ENCODE measurements at regions not wholly inside any gene's neighbourhood (a gene's known extent, or its start where the extent isn't known, plus 50 kb on each side); places are given as distances from the start of the nearest gene placed in this dataset.
"Not testable (repeated sequence)": the region's sequence is repeated elsewhere in the genome, so short reads cannot be mapped to it uniquely, and the experiment has no call there.

DNA sequence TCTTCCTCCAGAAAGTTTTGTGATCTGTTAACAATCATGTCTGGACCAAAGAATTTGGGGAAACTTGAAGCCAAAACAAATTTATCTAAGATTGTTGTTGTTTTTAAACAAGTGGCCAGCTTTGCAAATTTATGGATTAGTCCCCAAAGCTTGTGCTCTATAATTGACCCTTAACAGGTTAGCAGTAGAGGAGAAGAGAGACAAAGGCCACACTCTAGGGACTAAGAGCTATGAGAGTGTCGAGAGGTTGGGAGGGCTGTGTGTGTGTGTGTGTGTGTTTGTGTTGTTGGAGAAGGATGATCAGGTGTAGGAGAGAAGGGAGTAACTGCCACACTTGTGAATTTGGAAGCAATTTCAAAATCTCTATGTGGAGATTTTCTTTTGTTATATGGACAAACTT, 367.3 kb downstream of the KCNRG start:
- Histone ChIP-seq H3K4me3 (ENCODE audit: low read depth, low read length) (no peak overlapping the region), H3K27me3 (ENCODE audit: control insufficient read depth, insufficient read depth, low read length) (no peaks in the 10 kb centered on the region), H3K36me3 (ENCODE audit: control insufficient read depth, insufficient read depth, low read length) (no peaks in the 10 kb centered on the region), H3K9ac (ENCODE audit: low read depth, low read length) (no peak overlapping the region), H3K9me3 (ENCODE audit: control insufficient read depth, insufficient read depth, low read length) (no peaks in the 10 kb centered on the region), H3K4me1 (ENCODE audit: control insufficient read depth, insufficient read depth, low read length) (peaks cover 25% of the 10 kb centered on the region)

DNA sequence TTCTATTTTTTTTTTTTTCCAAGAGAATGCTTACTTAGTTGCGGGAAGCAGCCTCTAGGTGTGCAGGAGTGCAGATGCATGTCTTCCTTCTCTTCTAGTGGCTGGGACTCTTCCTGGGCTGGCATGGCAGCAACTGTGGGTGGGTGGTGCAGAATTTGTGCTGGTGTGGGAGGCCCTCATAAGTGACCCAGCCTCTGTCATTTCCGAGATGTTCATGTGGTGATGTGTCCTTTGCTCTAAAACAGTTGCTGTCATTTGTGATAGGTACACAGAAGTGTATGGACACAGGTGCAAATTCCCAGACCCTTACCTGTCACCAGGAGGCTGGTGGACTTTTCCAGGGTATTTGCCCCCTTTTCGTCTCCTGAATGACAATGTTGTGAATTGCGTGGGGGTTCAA, 367.7 kb downstream of the KCNRG start:
- no peaks in the 10 kb centered on the region for H3K9me3 ChIP-seq (ENCODE audit: control insufficient read depth, insufficient read depth, low read length)

DNA sequence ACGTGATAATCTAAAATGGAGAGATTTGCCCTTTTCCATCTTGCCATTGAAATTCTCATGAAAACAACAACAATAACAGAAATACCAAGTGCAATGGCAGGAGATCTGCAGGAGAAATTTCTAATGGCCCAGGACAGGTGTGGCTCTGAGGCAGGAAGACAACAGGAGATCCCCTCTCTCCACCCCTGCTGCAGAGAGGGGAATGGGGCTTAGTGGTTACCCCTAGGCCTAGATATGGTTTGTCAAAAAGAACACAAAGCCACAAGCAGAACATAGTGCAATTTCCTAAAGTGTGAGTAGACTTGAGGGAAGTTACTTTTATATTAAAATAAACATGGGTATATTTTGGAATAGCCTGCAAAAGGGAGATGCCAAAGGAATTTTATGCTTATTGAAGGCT, 369.5 kb downstream of the KCNRG start:
- no peak overlapping the region for H3K4me3 ChIP-seq (ENCODE audit: low read depth, low read length)
- no peaks in the 10 kb centered on the region for H3K9me3 ChIP-seq (ENCODE audit: control insufficient read depth, insufficient read depth, low read length)
- no peaks in the 10 kb centered on the region for H3K36me3 ChIP-seq (ENCODE audit: control insufficient read depth, insufficient read depth, low read length)
- peaks cover 24% of the 10 kb centered on the region for H3K4me1 ChIP-seq (ENCODE audit: control insufficient read depth, insufficient read depth, low read length)
- no peak overlapping the region for H3K9ac ChIP-seq (ENCODE audit: low read depth, low read length)
- H3K27me3 ChIP-seq (ENCODE audit: control insufficient read depth, insufficient read depth, low read length): no peaks in the 10 kb centered on the region

More for the DNA sequence above, 367.7 kb downstream of the KCNRG start:
- no peaks in the 10 kb centered on the region for H3K36me3 ChIP-seq (ENCODE audit: control insufficient read depth, insufficient read depth, low read length)
- H3K4me3 ChIP-seq (ENCODE audit: low read depth, low read length): no peak overlapping the region
- no peak overlapping the region for H3K9ac ChIP-seq (ENCODE audit: low read depth, low read length)
- no peaks in the 10 kb centered on the region for H3K27me3 ChIP-seq (ENCODE audit: control insufficient read depth, insufficient read depth, low read length)
- H3K4me1 ChIP-seq (ENCODE audit: control insufficient read depth, insufficient read depth, low read length): peaks cover 21% of the 10 kb centered on the region

DNA sequence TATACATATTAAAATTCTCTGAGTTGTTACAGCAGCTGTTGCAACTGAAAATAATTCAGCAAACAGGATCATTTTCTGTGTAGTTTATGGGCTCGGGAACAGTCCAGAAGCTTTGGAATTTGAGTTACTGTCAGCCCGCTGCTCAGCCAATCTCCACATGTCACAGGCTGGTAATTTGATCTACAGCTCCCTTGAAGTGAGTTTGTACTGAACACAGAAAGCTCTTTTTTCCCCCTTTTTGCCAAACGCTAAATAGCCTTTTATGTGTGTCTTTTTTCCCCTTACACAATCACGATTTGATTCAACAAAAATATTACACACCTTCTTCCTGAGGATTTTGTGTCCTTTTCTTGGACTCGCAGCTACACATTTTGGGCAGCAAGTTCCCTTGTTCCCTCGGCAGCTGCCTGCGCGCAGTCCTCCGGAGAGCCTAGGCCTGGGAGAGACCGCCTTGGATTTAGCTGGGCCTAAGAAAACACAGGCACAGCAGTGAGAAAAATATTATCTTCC, 371.4 kb downstream of the KCNRG start:
- H3K27me3 ChIP-seq (ENCODE audit: control insufficient read depth, insufficient read depth, low read length): no peaks in the 10 kb centered on the region
- H3K36me3 ChIP-seq (ENCODE audit: control insufficient read depth, insufficient read depth, low read length): no peaks in the 10 kb centered on the region
- no peak overlapping the region for H3K9ac ChIP-seq (ENCODE audit: low read depth, low read length)
- peaks cover 18% of the 10 kb centered on the region for H3K4me1 ChIP-seq (ENCODE audit: control insufficient read depth, insufficient read depth, low read length)
- no peak overlapping the region for H3K4me3 ChIP-seq (ENCODE audit: low read depth, low read length)
- H3K9me3 ChIP-seq (ENCODE audit: control insufficient read depth, insufficient read depth, low read length): no peaks in the 10 kb centered on the region

DNA sequence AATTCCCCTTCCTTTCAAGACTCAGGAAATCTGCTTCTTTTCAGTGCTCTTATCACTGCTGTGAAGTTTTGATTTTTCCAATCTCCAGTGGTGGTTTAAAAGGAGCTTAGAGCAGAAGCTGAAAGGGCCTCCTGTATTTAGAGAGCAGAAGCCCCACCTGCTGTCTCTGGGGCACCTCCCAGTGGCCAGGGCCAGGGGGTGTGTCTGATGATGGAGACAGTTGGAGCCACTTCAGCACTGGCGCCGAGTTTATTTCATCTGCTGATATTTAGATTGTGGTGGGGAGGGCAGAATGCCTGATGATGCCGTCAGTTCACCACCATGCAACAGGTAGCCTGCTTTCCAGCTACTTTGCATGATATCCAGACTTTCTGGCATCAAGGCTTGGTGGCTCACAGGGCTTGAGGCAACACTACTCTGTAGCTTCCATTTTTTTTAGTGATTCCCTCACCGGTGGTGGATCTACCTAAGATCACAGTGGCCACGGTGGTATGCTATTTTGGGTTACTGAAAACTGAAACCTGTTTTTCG, 371.9 kb downstream of the KCNRG start:
- Histone ChIP-seq H3K4me1 (ENCODE audit: control insufficient read depth, insufficient read depth, low read length) (peaks cover 18% of the 10 kb centered on the region), H3K9ac (ENCODE audit: low read depth, low read length) (no peak overlapping the region), H3K9me3 (ENCODE audit: control insufficient read depth, insufficient read depth, low read length) (no peaks in the 10 kb centered on the region), H3K27me3 (ENCODE audit: control insufficient read depth, insufficient read depth, low read length) (no peaks in the 10 kb centered on the region), H3K36me3 (ENCODE audit: control insufficient read depth, insufficient read depth, low read length) (no peaks in the 10 kb centered on the region), H3K4me3 (ENCODE audit: low read depth, low read length) (no peak overlapping the region)

DNA sequence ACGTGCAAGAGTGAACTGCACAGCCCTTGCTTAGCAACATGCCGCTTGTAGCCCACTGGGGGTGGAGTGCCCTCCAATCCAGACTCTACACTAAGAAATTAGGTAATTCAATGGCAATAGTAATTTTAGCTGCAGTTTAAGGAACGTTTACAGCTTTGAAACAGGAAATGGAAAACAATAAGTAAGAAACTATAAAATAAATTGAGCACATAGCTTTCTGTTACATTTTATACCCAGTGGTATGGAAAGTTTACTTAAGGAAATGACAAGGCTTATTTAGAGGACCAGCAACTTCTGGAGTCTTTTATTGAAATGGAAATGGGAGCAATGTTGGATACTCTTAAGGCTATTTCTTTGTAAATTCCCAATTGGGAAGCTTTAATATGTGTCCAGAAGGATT, 373.2 kb downstream of the KCNRG start:
- no peaks in the 10 kb centered on the region for H3K36me3 ChIP-seq (ENCODE audit: control insufficient read depth, insufficient read depth, low read length)
- H3K9me3 ChIP-seq (ENCODE audit: control insufficient read depth, insufficient read depth, low read length): no peaks in the 10 kb centered on the region
- peaks cover 19% of the 10 kb centered on the region for H3K4me1 ChIP-seq (ENCODE audit: control insufficient read depth, insufficient read depth, low read length)
- no peak overlapping the region for H3K9ac ChIP-seq (ENCODE audit: low read depth, low read length)
- no peaks in the 10 kb centered on the region for H3K27me3 ChIP-seq (ENCODE audit: control insufficient read depth, insufficient read depth, low read length)
- H3K4me3 ChIP-seq (ENCODE audit: low read depth, low read length): no peak overlapping the region

DNA sequence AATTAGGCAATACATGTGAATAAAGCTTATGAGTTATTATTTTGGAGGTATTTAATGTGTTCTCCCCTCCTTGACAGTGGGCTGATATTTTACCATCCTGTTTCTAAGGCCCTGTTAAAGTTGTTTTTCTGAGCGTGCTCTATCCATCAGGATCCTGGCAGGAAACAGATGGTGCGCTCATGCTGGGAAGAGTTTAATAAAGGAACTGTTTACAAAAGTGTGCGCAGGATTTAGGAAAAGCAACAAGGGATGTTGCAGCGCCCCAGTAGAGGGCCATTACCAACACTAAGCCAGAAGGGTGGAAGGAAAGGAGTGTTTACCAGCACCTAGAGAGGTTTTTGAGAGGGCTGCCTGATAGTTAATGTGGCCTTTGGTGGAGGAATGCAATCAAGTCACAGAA, 374.5 kb downstream of the KCNRG start:
- Histone ChIP-seq H3K27me3 (ENCODE audit: control insufficient read depth, insufficient read depth, low read length) (no peaks in the 10 kb centered on the region), H3K4me1 (ENCODE audit: control insufficient read depth, insufficient read depth, low read length) (peaks cover 26% of the 10 kb centered on the region), H3K9me3 (ENCODE audit: control insufficient read depth, insufficient read depth, low read length) (no peaks in the 10 kb centered on the region), H3K9ac (ENCODE audit: low read depth, low read length) (no peak overlapping the region), H3K4me3 (ENCODE audit: low read depth, low read length) (no peak overlapping the region), H3K36me3 (ENCODE audit: control insufficient read depth, insufficient read depth, low read length) (no peaks in the 10 kb centered on the region)

DNA sequence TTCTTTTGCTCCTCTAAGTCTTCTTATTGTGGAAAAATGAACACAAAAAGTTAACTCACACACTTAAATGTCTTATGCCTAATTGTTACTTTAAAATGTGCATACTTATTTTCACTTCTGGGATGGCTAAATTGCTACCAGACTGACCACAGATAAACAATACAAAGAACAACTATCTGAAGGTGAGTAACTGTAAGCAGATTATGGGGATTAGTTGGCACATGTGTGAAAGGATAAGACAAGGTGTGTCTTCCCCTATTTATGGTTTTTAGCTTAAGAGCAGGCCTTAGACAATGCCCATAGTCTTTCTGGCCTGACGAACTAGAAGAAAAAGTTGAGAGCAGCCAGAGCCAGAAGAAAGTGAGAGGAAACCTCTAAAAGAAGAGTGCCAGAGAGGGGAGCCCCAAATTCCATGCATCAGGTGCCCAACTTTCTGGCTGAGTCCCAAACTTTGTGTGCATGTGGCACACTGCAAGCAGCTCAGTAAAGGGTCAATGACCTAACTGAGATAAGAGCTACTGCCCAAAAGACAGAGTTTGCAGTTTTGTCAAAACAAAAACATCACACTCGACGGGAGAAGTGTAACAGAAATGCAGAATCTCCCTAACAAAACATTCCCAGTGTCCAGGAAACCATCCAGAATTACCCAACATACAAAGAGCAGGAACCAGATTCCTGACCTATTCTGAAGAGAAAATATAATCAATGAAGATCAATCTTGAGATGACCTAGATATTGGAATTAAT, 375.4 kb downstream of the KCNRG start:
- H3K9me3 ChIP-seq (ENCODE audit: control insufficient read depth, insufficient read depth, low read length): no peaks in the 10 kb centered on the region
- H3K4me1 ChIP-seq (ENCODE audit: control insufficient read depth, insufficient read depth, low read length): peaks cover 26% of the 10 kb centered on the region
- H3K36me3 ChIP-seq (ENCODE audit: control insufficient read depth, insufficient read depth, low read length): no peaks in the 10 kb centered on the region
- no peaks in the 10 kb centered on the region for H3K27me3 ChIP-seq (ENCODE audit: control insufficient read depth, insufficient read depth, low read length)
- H3K4me3 ChIP-seq (ENCODE audit: low read depth, low read length): no peak overlapping the region
- H3K9ac ChIP-seq (ENCODE audit: low read depth, low read length): no peak overlapping the region

DNA sequence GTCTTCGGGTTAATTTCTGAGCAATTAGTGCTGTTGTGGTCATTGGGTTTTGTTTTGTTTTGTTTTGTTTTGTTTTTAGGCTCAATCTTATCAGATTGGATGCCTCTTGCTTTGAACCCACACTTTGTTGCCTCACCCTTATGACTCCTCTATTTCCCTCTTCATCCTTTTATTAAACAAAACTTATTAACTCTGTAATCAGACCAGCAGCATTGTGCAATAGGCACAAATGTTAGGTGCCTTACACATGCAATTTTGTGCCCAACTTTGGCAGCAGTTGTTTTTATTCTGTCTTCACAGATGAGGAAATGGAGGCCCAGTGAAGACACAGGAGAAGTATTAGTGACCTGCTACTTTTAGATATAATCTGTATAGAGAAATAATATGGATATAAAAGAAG, 377.7 kb downstream of the KCNRG start:
- Histone ChIP-seq H3K9me3 (ENCODE audit: control insufficient read depth, insufficient read depth, low read length) (no peaks in the 10 kb centered on the region), H3K36me3 (ENCODE audit: control insufficient read depth, insufficient read depth, low read length) (no peaks in the 10 kb centered on the region), H3K4me1 (ENCODE audit: control insufficient read depth, insufficient read depth, low read length) (peaks cover 20% of the 10 kb centered on the region), H3K27me3 (ENCODE audit: control insufficient read depth, insufficient read depth, low read length) (no peaks in the 10 kb centered on the region), H3K9ac (ENCODE audit: low read depth, low read length) (no peak overlapping the region), H3K4me3 (ENCODE audit: low read depth, low read length) (no peak overlapping the region)

DNA sequence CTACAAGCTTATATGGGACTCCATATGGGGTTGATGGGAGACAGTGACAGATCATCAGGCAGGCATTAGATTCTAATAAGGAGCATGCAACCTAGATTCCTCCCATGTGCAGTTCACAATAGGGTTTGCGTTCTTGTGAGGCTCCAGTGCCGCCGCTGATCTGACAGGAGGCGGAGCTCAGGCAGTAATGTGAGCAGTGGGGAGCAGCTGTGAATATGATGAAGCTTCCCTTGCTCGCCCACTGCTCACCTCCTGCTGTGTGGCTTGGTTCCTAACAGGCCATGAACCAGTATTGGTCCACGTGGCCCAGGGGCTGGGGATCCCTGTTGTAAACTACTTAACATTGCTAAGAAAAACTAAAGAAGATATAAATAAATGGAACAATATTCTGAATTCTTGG, 378.4 kb downstream of the KCNRG start:
- Histone ChIP-seq H3K27me3 (ENCODE audit: control insufficient read depth, insufficient read depth, low read length) (no peaks in the 10 kb centered on the region), H3K9ac (ENCODE audit: low read depth, low read length) (no peak overlapping the region), H3K4me3 (ENCODE audit: low read depth, low read length) (no peak overlapping the region), H3K9me3 (ENCODE audit: control insufficient read depth, insufficient read depth, low read length) (no peaks in the 10 kb centered on the region), H3K36me3 (ENCODE audit: control insufficient read depth, insufficient read depth, low read length) (no peaks in the 10 kb centered on the region), H3K4me1 (ENCODE audit: control insufficient read depth, insufficient read depth, low read length) (peaks cover 16% of the 10 kb centered on the region)

DNA sequence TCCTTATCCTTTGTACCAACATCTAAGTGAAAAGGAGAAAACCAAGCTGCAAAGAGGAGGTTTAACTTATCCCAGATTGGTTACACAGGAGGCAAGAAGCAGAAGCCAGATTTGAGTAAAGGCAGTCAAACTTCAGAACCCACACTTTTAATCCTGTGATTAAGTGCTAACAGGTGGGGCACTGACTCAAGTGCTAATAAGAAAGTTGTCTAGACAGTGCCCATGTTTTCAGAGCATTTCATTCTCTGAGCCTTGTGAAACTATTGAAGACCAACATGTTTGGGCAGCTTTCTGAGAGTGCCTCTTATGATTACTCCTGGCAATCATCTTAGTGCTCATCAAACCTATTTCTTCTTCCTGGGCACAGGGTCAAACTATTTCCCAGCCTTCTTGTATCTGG, 380.8 kb downstream of the KCNRG start:
- H3K4me3 ChIP-seq (ENCODE audit: low read depth, low read length): no peak overlapping the region
- H3K36me3 ChIP-seq (ENCODE audit: control insufficient read depth, insufficient read depth, low read length): no peaks in the 10 kb centered on the region
- H3K27me3 ChIP-seq (ENCODE audit: control insufficient read depth, insufficient read depth, low read length): no peaks in the 10 kb centered on the region
- no peak overlapping the region for H3K9ac ChIP-seq (ENCODE audit: low read depth, low read length)
- no peaks in the 10 kb centered on the region for H3K9me3 ChIP-seq (ENCODE audit: control insufficient read depth, insufficient read depth, low read length)
- H3K4me1 ChIP-seq (ENCODE audit: control insufficient read depth, insufficient read depth, low read length): peaks cover 7% of the 10 kb centered on the region

DNA sequence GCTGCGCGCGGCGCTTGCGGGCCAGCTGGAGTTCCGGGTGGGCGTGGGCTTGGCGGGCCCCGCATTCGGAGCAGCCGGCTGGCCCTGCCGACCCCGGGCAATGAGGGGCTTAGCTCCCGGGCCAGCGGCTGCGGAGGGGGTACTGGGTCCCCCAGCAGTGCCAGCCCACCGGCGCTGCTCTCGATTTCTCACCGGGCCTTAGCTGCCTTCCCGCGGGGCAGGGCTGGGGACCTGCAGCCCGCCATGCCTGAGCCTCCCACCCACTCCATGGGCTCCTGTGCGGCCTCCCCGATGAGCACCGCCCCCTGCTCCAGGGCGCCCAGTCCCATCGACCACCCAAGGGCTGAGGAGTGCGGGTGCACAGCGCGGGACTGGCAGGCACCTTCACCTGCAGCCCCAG, 381.4 kb downstream of the KCNRG start:
- H3K9ac ChIP-seq (ENCODE audit: low read depth, low read length); H3K9me3 ChIP-seq (ENCODE audit: control insufficient read depth, insufficient read depth, low read length); H3K36me3 ChIP-seq (ENCODE audit: control insufficient read depth, insufficient read depth, low read length); H3K27me3 ChIP-seq (ENCODE audit: control insufficient read depth, insufficient read depth, low read length); H3K4me1 ChIP-seq (ENCODE audit: control insufficient read depth, insufficient read depth, low read length); H3K4me3 ChIP-seq (ENCODE audit: low read depth, low read length): not testable (repeated sequence)

Measured in iPS-15b (cell line).